Coronary artery (tissue), 2 donors: ENCODE measurements at regions not wholly inside any gene's neighbourhood (a gene's known extent, or its start where the extent isn't known, plus 50 kb on each side); places are given as distances from the start of the nearest gene placed in this dataset.

Experiments
- DNase-seq: peaks from one replicate; pipeline ENCODE4 v3.0.0-alpha.2; 2017; ENCODE audit warnings: low spot score
- H3K27ac ChIP-seq, 2 donors: fragments of 200-600 bp; sonication (generic); one replicate each; pipeline ENCODE4 v1.5.1; 2016 to 2019
- H3K4me3 ChIP-seq: fragments of 200-600 bp; sonication (generic); 2 replicates; pipeline ENCODE4 v1.5.1; 2016; ENCODE audit warnings: mild to moderate bottlenecking, moderate library complexity
- TF ChIP-seq, protein P1 (sequence below): fragments of 200-600 bp; sonication (generic); IDR thresholded peaks from one replicate; pipeline ENCODE4 v1.5.1; 2019; ENCODE audit warnings: antibody characterized with exemption

DNA sequence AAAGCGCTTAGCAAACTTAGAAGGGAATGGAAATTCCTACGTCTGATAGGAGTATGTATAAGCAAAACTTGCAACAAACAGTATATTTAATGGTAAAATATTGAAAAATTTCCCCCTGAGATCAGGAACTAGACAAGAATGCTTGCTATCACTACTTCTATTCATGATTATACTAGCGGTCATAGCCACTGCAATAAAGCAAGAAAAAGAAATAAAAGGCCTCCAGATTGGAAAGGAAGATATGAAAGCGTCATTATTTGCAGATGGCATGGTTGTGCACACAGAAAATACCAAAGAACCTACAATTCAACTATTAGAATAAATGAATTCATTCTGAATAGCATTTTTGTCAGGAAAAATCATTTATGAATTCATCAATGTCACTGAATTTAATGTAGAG, 87.2 kb upstream of the BCOR start:
- TF ChIP-seq, protein P1, sequence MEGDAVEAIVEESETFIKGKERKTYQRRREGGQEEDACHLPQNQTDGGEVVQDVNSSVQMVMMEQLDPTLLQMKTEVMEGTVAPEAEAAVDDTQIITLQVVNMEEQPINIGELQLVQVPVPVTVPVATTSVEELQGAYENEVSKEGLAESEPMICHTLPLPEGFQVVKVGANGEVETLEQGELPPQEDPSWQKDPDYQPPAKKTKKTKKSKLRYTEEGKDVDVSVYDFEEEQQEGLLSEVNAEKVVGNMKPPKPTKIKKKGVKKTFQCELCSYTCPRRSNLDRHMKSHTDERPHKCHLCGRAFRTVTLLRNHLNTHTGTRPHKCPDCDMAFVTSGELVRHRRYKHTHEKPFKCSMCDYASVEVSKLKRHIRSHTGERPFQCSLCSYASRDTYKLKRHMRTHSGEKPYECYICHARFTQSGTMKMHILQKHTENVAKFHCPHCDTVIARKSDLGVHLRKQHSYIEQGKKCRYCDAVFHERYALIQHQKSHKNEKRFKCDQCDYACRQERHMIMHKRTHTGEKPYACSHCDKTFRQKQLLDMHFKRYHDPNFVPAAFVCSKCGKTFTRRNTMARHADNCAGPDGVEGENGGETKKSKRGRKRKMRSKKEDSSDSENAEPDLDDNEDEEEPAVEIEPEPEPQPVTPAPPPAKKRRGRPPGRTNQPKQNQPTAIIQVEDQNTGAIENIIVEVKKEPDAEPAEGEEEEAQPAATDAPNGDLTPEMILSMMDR, result no peak
- no peak for DNase-seq
- H3K4me3 ChIP-seq, result no peak overlapping the region
- H3K27ac ChIP-seq, result no peak overlapping the region

DNA sequence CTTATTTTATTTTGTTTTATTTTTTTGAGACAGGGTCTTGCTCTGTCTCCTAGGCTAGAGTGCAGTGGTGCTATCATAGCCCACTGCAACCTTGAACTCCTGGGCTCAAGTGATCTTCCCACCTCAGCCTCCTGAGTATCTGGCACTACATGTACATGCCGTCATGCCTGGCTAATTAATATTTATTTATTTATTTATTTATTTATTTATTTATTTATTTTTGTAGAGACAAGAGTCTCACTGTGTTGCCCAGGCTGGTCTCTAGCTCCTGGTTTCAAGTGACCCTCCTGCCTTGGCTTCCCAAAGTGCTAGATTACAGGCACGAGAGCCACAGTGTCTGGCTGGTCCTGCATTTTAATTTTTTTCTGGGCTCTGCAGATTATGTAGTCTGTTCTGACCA, 84.9 kb upstream of the BCOR start:
- TF ChIP-seq, protein P1, result no peak

DNA sequence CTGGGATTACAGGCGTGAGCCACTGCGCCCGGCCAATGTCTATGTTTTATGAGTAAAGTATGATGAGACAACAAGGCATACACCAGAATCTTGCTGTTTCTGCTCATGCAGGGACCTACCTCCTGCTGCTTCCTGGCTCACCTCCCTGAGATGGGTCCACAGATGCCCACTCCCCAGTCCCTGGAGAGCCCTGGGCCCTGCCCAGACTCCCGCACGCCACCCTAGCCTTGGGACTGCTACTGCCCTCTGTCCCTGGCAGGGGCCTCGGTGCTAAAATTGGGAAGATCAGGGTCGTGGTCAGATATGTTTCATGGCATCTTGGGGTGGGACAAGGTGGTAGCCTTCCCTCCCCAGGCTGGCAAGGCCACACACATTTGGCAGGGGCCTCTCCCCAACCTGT, 84.3 kb upstream of the BCOR start:
- DNase-seq, result no peak
- no peak overlapping the region for H3K27ac ChIP-seq
- TF ChIP-seq, protein P1, result no peak
- no peak overlapping the region for H3K4me3 ChIP-seq

More for the DNA sequence above, 84.9 kb upstream of the BCOR start:
- DNase-seq, result no peak
- Histone ChIP-seq H3K27ac (no peak overlapping the region), H3K4me3 (no peak overlapping the region)

DNA sequence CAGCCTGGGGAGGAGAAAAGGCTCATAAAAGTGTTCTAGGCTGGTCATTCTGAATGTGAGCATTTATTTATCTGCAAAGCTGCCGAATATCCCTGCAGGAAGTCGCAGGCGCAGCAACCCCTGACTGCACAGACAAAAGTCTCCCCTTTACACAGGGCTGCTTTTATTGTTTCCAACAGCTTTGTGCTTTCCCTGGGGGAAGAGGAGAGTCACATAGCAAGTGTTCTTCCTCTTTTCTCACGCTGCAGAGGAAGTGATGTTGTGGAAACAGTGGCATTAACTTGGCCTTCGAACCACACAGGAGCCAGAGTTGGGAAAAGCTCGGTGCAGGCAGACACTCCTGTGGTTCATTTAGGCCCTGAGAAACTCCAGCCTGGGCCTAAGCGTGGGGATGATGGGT, 81.5 kb upstream of the BCOR start:
- H3K27ac ChIP-seq, result no peak overlapping the region
- TF ChIP-seq, protein P1, result no peak
- no peak for DNase-seq
- no peak overlapping the region for H3K4me3 ChIP-seq

DNA sequence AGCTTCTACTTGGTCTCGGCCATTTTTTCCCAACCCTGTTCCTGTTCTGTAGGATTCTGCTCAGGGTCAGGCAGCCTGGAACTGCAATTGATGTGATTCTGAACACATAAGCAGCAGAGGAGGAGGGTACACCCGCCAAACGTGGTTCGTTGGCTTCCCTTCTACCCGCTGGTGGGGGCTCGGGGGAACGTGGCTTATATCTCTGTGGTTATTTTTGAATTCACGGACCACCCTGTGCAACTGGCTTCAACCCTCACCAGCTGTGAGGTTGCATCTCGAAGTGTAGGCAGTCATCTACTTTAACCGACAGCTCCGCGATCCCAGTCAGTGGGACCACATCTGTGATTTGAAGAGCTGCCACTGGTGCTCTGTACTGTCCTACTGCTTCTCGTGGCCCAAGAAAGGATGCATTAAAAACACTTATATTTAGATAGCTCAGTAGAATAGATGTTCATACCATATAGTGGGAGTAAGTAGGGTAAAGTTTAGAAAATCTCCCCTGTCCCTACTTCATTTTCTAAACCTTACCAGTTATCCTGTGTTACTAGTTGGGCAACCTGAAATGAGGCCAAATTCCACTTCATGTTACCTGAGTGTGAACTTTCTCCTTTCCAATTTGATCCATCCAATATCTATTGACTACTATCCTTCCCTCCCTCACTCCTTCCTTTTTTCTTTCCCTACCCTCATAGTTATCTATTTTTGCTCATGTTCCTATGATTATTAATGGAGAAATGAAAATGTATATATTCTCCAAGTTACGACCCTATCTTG, 80.4 kb upstream of the BCOR start:
- no peak for DNase-seq
- no peak overlapping the region for H3K4me3 ChIP-seq
- H3K27ac ChIP-seq, result peak overlapping the region in 1 of 2 donors; percentile 1
- TF ChIP-seq, protein P1, result no peak

DNA sequence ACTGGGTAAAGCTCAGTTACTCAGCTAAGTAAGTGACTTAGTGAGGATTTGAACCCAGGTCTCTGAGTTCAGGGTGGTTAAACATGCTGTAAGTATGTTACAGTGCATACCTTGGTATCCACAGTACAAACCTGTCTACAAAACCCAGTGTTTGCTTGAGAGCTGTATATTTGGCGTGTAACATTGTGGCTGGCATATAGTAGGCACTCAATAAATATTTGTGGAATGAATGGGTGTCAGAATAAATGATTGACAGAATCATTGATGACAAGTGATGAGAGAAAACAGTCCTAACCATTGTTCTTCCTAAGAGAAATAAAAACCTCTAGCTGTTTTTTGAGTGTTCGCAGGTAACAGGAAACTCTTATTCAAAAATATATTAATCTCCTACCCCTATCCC, 79.7 kb upstream of the BCOR start:
- TF ChIP-seq, protein P1, result no peak
- H3K4me3 ChIP-seq, result peak overlapping the region; percentile 77
- H3K27ac ChIP-seq, result peak overlapping the region; percentile 80 to 97

DNA sequence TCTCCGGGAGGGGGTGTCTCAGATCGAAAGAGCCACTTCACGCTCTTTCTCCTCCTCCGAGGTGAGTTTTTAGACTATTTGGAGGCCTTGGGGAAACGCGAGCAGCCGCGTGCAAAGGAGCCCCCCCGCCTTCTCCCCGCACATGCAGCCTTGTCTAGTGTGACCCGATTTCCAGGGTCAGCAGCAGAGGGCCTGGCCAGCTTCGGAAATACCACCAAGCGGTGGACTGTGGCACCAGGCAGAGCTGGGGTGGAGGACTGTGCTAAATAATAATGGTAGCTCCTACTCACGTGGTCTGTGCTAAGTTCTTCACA, 79.3 kb upstream of the BCOR start:
- DNase-seq, result no peak
- peak overlapping the region; percentile 80 to 97 for H3K27ac ChIP-seq
- TF ChIP-seq, protein P1, result no peak

More for the DNA sequence above, 79.7 kb upstream of the BCOR start:
- no peak for DNase-seq

More for the DNA sequence above, 79.3 kb upstream of the BCOR start:
- peak overlapping the region; percentile 77 for H3K4me3 ChIP-seq
